CD8-positive, alpha-beta memory T cell (primary cell): ENCODE measurements at regions not wholly inside any gene's neighbourhood (a gene's known extent, or its start where the extent isn't known, plus 50 kb on each side); places are given as distances from the start of the nearest gene placed in this dataset.

Experiments used
- CTCF ChIA-PET: fragments of 350-600 bp; sonication (Branson Sonifier 250); formaldehyde crosslinking; loops from one replicate; lab custom pipeline; 2021; ENCODE audit warnings: antibody characterized with exemption; lab: Charles Lee
- POLR2A ChIA-PET: fragments of 350-600 bp; sonication (Branson Sonifier 250); formaldehyde crosslinking; loops from one replicate; lab custom pipeline; 2021; ENCODE audit warnings: antibody characterized with exemption; lab: Charles Lee
- DNase-seq, 5 donors: peaks; one replicate each; pipeline versions ENCODE4 v3.0.0 to v3.0.0-alpha.2; 2020 to 2022; ENCODE audit warnings: mixed read lengths in 1 of 5
- H3K27ac ChIP-seq: one replicate; pipeline ENCODE4 v1.7.0; 2013; ENCODE audit warnings: low read depth, mild to moderate bottlenecking, low read length, moderate library complexity
- H3K27me3 ChIP-seq: 2 replicates; pipeline ENCODE4 v1.7.0; 2013; ENCODE audit warnings: low read length, mild to moderate bottlenecking; ENCODE audit not compliant: insufficient read depth, poor library complexity, severe bottlenecking
- H3K36me3 ChIP-seq: 2 replicates; pipeline ENCODE4 v1.7.0; 2013; ENCODE audit warnings: mild to moderate bottlenecking, low read length, moderate library complexity; ENCODE audit not compliant: insufficient read depth
- H3K4me1 ChIP-seq: 2 replicates; pipeline ENCODE4 v1.7.0; 2013; ENCODE audit warnings: mild to moderate bottlenecking, low read length, moderate library complexity; ENCODE audit not compliant: insufficient read depth
- H3K4me3 ChIP-seq: 2 replicates; pipeline ENCODE4 v1.7.0; 2013; ENCODE audit warnings: mild to moderate bottlenecking, low read length
- H3K9me3 ChIP-seq: 2 replicates; pipeline ENCODE4 v1.7.0; 2013; ENCODE audit warnings: mild to moderate bottlenecking, low read length
- H3K27ac Mint-ChIP-seq, 8 donors: one replicate each; pipeline ENCODE4 v1.8.0; 2020 to 2021; ENCODE audit warnings: mixed read lengths in 8 of 8, mild to moderate bottlenecking in 6 of 8, inconsistent platforms in 3 of 8, moderate library complexity in 3 of 8
- H3K27me3 Mint-ChIP-seq, 2 donors: one replicate each; pipeline ENCODE4 v1.8.0; 2020 to 2021; ENCODE audit warnings: mixed read lengths in 2 of 2, mild to moderate bottlenecking in 1 of 2, moderate library complexity in 1 of 2
- H3K36me3 Mint-ChIP-seq, 3 donors: one replicate each; pipeline ENCODE4 v1.8.0; 2020 to 2021; ENCODE audit warnings: mixed read lengths in 3 of 3, inconsistent platforms in 1 of 3, mild to moderate bottlenecking in 1 of 3
- H3K4me1 Mint-ChIP-seq, 3 donors: one replicate each; pipeline ENCODE4 v1.8.0; 2020 to 2021; ENCODE audit warnings: mixed read lengths in 3 of 3, inconsistent platforms in 1 of 3, mild to moderate bottlenecking in 1 of 3
- H3K4me3 Mint-ChIP-seq, 7 donors: one replicate each; pipeline ENCODE4 v1.8.0; 2020 to 2021; ENCODE audit warnings: mixed read lengths in 7 of 7, mild to moderate bottlenecking in 6 of 7, moderate library complexity in 4 of 7, inconsistent platforms in 2 of 7
- H3K9me3 Mint-ChIP-seq, 5 donors: one replicate each; pipeline ENCODE4 v1.8.0; 2020 to 2022; ENCODE audit warnings: mixed read lengths in 5 of 5, mild to moderate bottlenecking in 3 of 5, moderate library complexity in 2 of 5, inconsistent platforms in 1 of 5

GRCh38 chr11:122459064-122459463 is 196.5 kb upstream of the UBASH3B start:
- H3K36me3 Mint-ChIP-seq, result no peaks in the 10 kb centered on the region

GRCh38 chr11:122453586-122453985 is 201.9 kb upstream of the UBASH3B start:
- Histone ChIP-seq H3K4me3 (no peak overlapping the region), H3K27me3 (no peaks in the 10 kb centered on the region), H3K27ac (no peak overlapping the region), H3K9me3 (no peaks in the 10 kb centered on the region), H3K4me1 (no peaks in the 10 kb centered on the region), H3K36me3 (no peaks in the 10 kb centered on the region)
- Mint-ChIP-seq H3K36me3 (no peaks in the 10 kb centered on the region), H3K27me3 (peaks cover 0 to 13% of the 10 kb centered on the region in 2 donors), H3K9me3 (peaks cover 8 to 16% (median 13%) of the 10 kb centered on the region in 5 donors), H3K4me3 (no peak overlapping the region), H3K27ac (no peak overlapping the region), H3K4me1 (no peaks in the 10 kb centered on the region)
- DNase-seq, result no peak
- ChIA-PET CTCF (no interaction called here), POLR2A (no interaction called here)

More at GRCh38 chr11:122459064-122459463, 196.5 kb upstream of the UBASH3B start:
- H3K9me3 ChIP-seq, result no peaks in the 10 kb centered on the region
- Mint-ChIP-seq H3K27me3 (peaks cover 1 to 9% of the 10 kb centered on the region in 2 donors), H3K4me3 (no peak overlapping the region), H3K27ac (no peak overlapping the region), H3K4me1 (no peaks in the 10 kb centered on the region), H3K9me3 (peaks cover 25 to 40% (median 39%) of the 10 kb centered on the region in 5 donors)
- H3K27ac ChIP-seq, result no peak overlapping the region
- CTCF ChIA-PET, result no interaction called here
- no peak for DNase-seq
- no peaks in the 10 kb centered on the region for H3K27me3 ChIP-seq
- POLR2A ChIA-PET, result no interaction called here
- no peaks in the 10 kb centered on the region for H3K4me1 ChIP-seq
- no peaks in the 10 kb centered on the region for H3K36me3 ChIP-seq
- no peak overlapping the region for H3K4me3 ChIP-seq

- Mint-ChIP-seq H3K27ac (no peak overlapping the region), H3K4me3 (no peak overlapping the region), H3K36me3 (no peaks in the 10 kb centered on the region), H3K9me3 (peaks cover 2 to 8% (median 6%) of the 10 kb centered on the region in 5 donors), H3K4me1 (no peaks in the 10 kb centered on the region), H3K27me3 (peaks cover 0 to 15% of the 10 kb centered on the region in 2 donors)
- CTCF ChIA-PET, result no interaction called here
- DNase-seq, result no peak
- Histone ChIP-seq H3K27me3 (no peaks in the 10 kb centered on the region), H3K4me3 (no peak overlapping the region), H3K4me1 (no peaks in the 10 kb centered on the region), H3K27ac (no peak overlapping the region), H3K9me3 (no peaks in the 10 kb centered on the region), H3K36me3 (no peaks in the 10 kb centered on the region)
- POLR2A ChIA-PET, result no interaction called here
Measured at GRCh38 chr11:122451911-122452310, 203.6 kb upstream of the UBASH3B start.

- Mint-ChIP-seq H3K4me1 (peaks cover 1 to 7% (median 5%) of the 10 kb centered on the region in 3 donors), H3K27ac (no peak overlapping the region), H3K27me3 (peaks cover 21 to 24% of the 10 kb centered on the region in 2 donors), H3K9me3 (peaks cover 0 to 6% (median 0%) of the 10 kb centered on the region in 5 donors), H3K36me3 (no peaks in the 10 kb centered on the region), H3K4me3 (no peak overlapping the region)
- H3K4me1 ChIP-seq, result no peaks in the 10 kb centered on the region
- H3K27me3 ChIP-seq, result no peaks in the 10 kb centered on the region
- no peak overlapping the region for H3K4me3 ChIP-seq
- CTCF ChIA-PET, result no interaction called here
- no peak overlapping the region for H3K27ac ChIP-seq
- no peak for DNase-seq
- POLR2A ChIA-PET, result no interaction called here
- no peaks in the 10 kb centered on the region for H3K9me3 ChIP-seq
- H3K36me3 ChIP-seq, result no peaks in the 10 kb centered on the region
Measured at GRCh38 chr11:122441666-122442035, 213.9 kb upstream of the UBASH3B start.

- Mint-ChIP-seq H3K36me3 (no peaks in the 10 kb centered on the region), H3K4me3 (no peak overlapping the region), H3K9me3 (peaks cover 0 to 6% (median 2%) of the 10 kb centered on the region in 5 donors), H3K27ac (no peak overlapping the region), H3K4me1 (peaks cover 1 to 7% (median 5%) of the 10 kb centered on the region in 3 donors), H3K27me3 (peaks cover 19 to 20% of the 10 kb centered on the region in 2 donors)
- ChIA-PET CTCF (no interaction called here), POLR2A (no interaction called here)
- no peaks in the 10 kb centered on the region for H3K9me3 ChIP-seq
- H3K4me1 ChIP-seq, result no peaks in the 10 kb centered on the region
- H3K27ac ChIP-seq, result no peak overlapping the region
- no peak for DNase-seq
- no peak overlapping the region for H3K4me3 ChIP-seq
- no peaks in the 10 kb centered on the region for H3K36me3 ChIP-seq
- no peaks in the 10 kb centered on the region for H3K27me3 ChIP-seq
Measured at GRCh38 chr11:122440811-122441665, 214.5 kb upstream of the UBASH3B start.

DNA sequence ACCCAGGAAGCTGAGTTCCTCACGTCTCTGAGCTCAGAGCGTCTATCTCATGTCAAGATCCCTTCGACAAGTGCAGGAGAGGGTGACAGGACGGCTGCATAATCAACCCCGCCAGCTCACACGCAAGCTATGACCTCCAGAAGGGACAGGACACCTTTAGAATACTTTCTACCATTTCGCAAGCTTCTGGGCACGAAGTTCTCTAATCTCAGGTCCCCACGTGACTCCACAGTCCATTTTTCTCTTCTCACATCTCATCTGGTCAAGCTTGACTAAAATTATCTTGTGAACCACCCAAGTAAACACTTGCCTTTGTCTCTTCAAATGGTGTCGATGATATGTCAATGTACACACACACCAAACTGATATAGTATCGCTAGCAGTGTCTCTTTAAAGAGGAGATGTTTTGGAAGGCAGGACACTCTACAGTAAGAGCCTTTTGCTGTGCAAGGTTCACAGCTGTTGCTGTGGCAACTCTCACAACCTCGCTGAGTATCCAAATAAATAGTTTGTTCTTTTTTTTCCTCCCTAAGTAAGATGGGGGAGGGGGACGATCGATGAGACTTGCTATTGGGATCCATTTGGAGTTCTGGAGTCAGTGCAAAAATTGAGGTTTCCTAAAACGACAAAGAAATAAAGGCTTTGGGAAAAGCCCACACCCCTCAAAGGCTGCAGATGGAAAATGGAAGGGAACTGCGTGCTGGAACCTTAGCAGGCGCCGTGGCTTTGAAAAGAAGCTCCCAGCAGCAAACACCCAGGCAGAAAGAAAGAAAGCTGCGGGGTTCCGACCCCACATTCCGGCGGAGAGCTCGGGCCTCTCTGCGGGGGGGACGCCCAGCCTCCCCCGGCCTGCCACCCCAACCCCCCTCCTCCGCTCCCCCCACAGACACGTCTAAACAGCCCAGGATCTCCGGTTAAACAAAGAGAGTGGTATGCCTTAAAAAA is 215.4 kb upstream of the UBASH3B start:
- H3K4me1 ChIP-seq, result no peaks in the 10 kb centered on the region
- Mint-ChIP-seq H3K4me3 (no peak overlapping the region), H3K36me3 (no peaks in the 10 kb centered on the region), H3K9me3 (peaks cover 0 to 3% (median 2%) of the 10 kb centered on the region in 5 donors), H3K27ac (no peak overlapping the region), H3K4me1 (peaks cover 1 to 7% (median 5%) of the 10 kb centered on the region in 3 donors), H3K27me3 (peaks cover 18 to 19% of the 10 kb centered on the region in 2 donors)
- no peaks in the 10 kb centered on the region for H3K36me3 ChIP-seq
- POLR2A ChIA-PET, result no interaction called here
- no peaks in the 10 kb centered on the region for H3K27me3 ChIP-seq
- H3K4me3 ChIP-seq, result no peak overlapping the region
- no peak overlapping the region for H3K27ac ChIP-seq
- CTCF ChIA-PET, result no interaction called here
- no peaks in the 10 kb centered on the region for H3K9me3 ChIP-seq
- no peak for DNase-seq

GRCh38 chr11:122436188-122436555 is 219.3 kb upstream of the UBASH3B start:
- no peak overlapping the region for H3K27ac ChIP-seq
- peaks cover 0 to 3% (median 2%) of the 10 kb centered on the region in 5 donors for H3K9me3 Mint-ChIP-seq
- ChIA-PET CTCF (no interaction called here), POLR2A (no interaction called here)
- H3K4me1 ChIP-seq, result no peaks in the 10 kb centered on the region
- H3K27me3 Mint-ChIP-seq, result peaks cover 17 to 19% of the 10 kb centered on the region in 2 donors
- H3K27ac Mint-ChIP-seq, result no peak overlapping the region
- no peaks in the 10 kb centered on the region for H3K27me3 ChIP-seq
- no peaks in the 10 kb centered on the region for H3K9me3 ChIP-seq
- peaks cover 1 to 7% (median 5%) of the 10 kb centered on the region in 3 donors for H3K4me1 Mint-ChIP-seq
- no peak overlapping the region for H3K4me3 Mint-ChIP-seq
- no peak for DNase-seq
- no peaks in the 10 kb centered on the region for H3K36me3 Mint-ChIP-seq
- H3K4me3 ChIP-seq, result no peak overlapping the region
- H3K36me3 ChIP-seq, result no peaks in the 10 kb centered on the region
